Activated gamma-delta T cell (primary cell): ENCODE measurements at regions not wholly inside any gene's neighbourhood (a gene's known extent, or its start where the extent isn't known, plus 50 kb on each side); places are given as distances from the start of the nearest gene placed in this dataset.

Experiments used
- DNase-seq: peaks from one replicate; lab custom pipeline; 2025; lab: John Stamatoyannopoulos, UW

DNA sequence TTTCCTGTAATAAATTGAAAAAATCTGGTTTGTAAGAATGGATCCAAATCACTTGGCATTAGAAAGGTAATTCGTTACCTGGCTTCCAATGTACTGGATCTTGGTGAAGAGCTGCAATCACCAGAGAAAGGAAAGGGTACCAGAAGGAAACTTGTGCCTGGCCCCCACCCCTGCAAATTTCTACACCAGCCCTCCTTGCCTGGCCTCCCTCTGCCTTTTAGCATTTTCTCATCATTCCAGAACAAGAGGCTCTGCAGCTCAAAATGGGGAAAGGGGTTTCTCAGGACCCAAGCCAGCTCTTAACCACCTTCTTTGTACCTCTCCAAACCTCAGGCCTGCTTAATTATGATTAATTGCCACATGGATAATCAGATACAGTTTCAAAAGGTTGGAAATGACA, 612.8 kb upstream of the MGMT start:
- no peak for DNase-seq

DNA sequence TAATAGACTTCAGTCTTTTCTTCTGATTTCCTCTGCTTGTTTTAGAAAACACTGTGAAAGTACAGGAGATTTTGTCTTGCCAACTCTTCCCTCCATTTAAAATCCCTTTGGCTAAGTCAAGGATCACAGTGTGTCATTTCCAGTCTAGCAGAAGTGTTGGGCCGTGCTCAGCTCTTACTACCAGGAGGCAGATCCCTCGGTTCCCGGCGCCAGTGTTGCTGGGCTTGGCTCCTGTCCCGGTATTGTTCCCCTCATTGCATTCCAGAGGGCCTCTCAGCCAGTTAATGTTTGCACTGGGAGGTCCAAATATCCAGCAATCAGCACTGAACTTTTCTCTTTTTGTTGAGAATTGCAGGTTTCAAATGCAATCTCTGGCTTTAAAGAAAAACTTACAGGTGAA, 612.1 kb upstream of the MGMT start:
- no peak for DNase-seq

DNA sequence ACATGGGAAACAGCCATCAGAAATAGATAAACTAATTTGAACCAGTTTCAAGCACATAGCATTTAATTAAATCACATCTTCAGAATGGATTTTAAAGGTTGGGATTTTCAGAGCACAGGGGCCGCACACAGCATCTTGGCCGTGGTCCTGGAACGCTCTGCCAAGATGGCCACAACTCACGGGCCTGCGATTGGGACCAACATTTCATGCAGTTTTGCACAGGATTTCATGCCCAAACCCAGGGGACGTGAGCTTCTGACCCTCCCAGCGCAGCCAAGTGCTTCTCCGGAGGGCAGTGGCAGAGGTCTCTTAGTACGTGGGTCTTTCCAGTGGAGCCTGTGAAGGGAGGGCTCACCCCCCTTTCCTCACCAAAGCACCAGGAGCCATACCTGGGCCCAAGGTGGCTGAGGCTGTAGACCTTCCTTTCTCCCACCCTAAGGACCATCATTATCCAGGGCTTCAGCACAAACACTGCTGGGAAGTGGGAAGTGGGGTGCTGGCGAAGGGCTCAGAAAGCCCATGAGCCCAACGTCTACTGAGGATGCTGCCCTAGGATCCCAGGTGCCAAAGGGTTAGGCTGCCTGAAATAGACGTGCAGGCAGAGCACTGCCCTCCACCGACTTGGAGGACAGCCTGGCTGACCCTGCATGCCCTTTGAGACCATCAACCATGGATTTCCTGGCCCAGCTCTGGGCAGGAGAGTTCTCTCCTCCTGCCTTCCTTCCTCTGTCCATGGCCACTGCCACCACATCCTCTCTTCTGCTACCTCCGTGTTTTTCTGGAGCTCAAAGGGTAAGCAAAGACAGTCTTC, 611.2 kb upstream of the MGMT start:
- no peak for DNase-seq

DNA sequence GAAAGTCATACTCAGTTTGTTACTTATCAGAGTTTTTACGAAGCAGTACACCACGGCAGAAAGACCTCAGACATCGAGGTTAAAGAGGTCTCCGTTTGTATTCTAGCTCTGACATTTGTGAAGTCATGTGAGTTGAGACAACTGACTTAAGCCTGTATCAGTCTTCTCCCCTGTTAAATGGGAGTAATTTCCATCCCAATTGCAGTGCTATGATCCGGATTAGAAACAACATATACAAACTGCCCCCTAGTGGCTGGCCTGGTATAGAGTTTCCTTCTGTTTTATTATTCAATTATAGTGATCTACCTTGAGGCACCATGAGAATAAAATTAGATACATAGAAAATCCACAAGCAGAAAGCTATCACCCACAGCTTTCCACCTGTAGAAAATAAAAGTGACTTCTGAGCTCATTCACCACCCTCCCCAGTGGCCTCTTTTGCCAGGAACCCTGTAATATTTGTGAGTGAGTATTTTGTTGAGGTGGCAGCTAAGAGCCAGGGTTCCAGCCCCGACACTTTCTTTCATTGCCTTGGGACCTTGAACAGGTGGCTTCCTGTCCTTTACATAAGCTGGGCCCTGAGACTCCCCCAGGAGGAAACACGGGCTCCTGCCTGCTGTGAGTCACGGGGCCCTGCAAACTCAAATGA, 607.2 kb upstream of the MGMT start:
- no peak for DNase-seq

DNA sequence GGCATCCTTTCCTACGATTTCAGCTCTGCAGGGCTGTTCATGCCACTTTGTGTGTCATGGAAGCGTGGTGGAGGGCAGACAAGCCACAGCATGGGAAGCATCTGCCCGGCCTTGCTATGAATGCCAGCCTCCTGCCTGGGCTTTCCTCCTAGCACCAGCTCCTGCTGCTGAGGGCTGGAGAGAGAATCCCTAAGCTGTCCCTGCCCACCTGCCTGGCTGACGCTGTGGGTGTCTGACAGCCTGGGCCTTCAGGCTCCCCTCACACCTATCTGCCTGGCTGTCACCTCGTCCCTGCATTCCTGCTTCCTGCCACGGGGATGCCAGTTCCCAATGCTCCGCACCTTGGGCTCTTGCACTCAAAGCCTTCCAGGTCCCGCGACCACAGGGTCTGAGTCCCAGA, 606.5 kb upstream of the MGMT start:
- no peak for DNase-seq

DNA sequence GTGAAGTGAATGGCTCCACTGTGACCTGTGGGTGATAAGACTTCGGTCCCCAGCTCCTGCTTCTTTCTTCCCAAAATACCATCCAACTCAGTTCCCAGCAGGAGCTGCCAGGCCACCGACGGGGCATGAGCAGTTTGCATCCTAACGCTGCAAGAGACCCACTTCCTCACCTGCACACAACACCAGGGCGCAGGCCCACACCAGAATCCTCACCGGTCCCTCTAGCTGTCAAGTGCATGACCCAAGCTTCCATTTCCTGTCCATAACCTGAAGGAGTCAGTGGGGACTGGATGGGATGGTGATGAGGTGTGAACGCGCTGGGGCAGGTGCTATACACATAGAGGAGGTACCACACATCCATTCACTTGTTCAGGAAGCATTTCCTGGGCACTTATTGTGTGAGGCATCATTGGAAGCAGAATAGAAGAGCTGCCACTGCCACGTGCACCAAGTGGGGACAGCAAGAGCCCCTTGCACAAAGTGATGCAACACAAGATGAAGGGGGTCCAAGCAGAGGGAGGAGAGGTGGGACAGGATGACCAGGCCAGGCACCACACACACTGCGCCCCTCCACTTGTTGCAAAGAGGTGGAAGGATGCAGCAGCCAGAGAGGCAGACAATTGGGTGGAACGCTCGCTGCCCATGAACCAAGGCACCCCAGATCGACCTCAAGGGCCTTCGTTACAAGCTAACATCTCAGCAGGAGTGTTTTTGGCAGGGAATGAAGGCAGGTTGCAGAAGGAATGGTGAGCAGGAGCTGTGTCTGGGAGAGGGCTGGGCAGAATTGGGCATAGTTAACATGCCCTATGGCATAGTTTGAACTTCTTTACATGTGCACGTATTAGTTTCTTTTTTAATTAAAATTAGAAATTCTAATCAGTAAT, 605.8 kb upstream of the MGMT start:
- DNase-seq: no peak

DNA sequence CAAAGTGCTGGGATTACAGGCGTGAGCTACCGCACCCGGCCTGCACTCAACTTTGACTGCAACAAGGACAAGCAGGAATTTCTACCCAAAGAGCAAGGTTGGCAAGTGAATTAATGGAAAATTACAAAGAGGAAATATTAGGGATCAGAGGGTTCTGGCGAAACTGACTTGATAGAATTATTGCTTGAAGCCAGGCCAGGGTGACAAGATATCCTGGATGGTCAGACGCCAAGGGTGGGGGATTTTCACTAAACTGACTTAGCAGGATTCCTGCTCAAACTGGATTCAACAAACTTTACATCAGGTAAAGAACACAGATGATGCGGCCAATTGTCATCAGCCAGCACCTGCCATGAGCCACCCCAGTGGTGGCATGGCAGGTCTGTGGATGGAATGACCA, 603.6 kb upstream of the MGMT start:
- DNase-seq: no peak

DNA sequence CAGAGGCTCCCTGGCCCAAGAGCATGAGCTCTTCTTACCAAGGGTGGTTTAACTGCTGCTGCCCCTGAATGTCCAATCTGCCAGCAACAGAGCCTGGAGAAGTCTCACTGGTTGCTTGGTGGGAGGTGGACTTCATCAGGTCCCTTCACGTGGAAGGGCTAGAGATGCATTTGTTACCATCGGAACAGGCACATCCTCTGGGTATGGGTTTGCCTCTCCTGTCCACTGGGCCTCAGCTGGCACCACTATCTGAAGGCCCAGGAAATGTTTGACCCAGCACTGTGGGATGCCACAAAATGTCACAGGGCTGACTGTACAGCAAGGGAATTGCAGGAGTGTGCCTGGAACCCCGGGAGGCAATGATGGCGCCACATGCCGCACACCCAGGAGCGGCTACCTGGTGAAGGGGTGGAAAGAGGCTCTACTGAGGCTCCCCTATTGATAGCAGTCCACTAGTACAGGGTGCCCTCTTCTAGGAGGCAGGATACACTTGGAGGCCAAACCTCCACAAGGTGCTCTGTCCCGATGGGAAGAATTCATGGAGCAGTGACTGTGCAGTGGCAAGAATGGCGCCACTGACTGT, 603.1 kb upstream of the MGMT start:
- DNase-seq: no peak

DNA sequence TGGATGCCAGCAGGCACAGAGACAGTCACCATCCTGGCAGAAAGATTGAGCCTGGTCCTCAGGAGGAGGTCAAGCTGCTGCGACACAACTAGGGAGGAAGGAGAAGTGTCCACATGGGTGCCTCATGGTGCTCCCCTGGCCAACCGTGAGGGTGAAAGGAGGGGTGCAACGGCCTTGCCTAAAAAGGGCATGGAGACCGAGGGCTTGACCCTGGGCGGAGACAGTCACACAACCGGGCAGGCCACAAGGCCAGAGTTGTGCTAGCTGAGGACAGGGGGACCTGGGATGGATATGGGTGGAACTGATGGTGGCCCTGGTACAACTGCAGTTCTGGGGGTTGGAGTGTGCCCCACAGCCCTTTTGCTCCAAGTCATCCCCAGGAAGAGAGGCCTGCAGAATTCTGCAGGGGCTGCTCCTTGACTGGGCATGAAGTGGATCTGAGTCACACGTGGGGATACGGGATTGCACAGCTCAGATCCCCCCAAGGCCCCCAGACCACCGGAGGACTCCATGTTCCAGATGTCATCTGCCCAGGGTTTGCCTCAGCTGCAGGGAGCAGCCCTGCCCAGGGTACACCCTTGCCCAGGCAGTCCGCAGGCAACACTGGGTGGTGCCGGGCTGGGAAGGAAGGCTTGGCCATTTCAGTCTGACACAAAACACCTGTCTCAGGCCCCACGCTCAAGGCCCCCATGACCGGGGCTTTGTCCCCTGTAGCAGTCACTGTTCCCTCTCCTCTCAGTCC, 602.3 kb upstream of the MGMT start:
- DNase-seq: no peak

DNA sequence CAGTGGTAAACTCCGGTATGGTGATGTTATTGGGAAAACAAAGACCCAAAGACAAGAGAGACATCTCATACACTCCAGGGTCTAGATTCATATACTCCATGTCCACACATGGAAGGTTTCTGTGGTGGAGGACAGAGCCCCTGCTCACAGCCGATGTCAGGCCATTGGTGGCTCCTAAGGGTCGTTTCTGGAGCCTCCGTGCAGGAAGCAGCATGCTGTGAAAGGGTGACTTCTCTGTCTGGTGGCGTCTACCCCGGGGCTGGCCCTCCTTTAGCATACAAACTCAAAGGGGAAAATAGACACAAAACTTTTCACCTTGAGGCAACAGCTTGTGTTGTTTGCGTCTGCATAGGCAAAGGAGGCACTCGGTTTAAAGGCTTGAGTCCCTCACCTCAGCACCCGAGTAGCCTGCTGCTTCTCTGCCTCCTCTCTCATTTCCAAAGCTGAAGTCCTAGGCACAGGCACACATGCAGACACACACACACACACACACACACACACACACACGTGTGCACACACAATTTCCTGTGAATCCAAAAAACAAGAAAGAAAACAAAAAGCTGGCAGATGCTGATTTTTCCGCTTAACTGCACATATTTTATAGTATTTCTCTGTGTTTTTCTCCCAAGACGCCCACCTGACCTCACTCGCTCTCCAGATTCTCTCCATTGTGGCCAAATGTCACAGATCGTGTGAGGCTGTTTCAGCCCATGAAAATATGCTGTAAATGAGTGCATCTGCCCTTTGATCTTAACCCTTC, 601.4 kb upstream of the MGMT start:
- no peak for DNase-seq

DNA sequence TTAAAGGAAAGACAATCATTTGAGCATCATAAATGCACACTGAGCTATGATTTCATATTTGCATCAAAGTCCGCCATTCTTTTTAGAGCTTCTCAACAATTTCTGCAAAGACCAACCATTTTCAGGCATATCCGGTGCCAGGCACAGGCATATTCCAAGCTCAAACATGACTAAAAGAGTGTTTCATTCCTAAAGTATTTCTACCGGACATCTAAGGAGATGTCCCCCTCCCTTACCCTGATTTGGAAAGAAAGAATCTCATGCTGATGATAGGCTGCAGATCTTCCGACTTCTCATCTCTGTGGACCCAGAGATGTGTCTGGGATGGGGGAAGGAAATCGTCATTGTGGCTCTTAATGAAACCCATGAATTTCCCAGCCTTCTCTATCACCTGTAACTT, 600.5 kb upstream of the MGMT start:
- DNase-seq: no peak

DNA sequence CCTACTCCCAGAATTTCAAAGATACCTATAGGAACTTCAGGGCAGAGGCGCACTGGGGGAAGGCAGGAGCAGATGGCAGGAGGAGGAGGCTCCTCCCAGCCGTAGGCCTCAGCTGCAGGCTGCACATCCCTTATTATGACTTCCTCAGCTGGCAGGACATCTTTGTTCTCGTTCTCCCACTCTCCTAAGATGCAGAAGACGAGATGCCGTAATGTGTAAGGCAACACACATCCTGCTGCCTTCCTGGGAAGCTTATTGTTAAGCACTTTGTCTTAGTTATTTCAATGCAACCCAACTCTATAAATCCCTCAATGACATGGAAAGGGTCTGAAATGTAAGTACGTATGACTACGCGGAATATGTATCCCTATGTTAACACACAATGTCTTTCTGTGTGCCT, 599.8 kb upstream of the MGMT start:
- DNase-seq: no peak

DNA sequence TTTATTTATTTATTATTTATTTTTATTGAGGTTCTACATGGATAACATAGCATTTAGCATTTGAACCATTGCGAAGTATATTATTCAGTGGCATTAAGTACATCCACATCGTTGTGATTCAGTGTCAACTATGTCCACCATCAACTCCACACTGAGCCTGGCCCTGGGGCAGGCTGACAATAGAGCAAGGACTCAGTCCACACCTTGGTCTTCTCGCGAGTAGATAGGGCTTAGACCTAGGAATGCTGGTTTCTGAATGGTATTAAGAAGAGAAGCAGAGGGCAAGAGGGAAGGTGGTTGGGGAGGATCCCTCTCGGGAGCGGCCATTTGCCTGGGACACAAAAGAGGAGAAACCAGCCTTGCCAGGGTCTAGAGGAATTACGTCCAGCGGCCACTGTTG, 599.2 kb upstream of the MGMT start:
- no peak for DNase-seq

DNA sequence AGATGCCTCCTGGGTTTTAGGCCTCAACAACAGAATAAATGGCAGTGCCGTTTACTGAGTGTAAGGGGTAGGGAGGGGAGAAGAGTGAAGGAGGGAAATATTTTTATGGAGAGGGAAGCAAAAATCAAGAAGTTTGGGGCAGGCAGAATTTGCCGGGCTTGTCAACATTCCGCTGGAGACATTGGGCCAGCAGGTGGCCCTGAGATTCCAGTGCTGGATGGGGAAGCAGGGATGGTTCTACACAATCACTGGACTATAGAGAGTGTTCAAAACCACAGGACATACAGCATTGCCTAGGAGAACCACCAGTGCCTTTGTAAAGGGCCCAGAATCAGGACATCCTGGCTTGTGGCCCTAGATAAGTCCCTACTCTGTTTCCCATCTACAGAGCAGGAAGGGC, 598.6 kb upstream of the MGMT start:
- no peak for DNase-seq

DNA sequence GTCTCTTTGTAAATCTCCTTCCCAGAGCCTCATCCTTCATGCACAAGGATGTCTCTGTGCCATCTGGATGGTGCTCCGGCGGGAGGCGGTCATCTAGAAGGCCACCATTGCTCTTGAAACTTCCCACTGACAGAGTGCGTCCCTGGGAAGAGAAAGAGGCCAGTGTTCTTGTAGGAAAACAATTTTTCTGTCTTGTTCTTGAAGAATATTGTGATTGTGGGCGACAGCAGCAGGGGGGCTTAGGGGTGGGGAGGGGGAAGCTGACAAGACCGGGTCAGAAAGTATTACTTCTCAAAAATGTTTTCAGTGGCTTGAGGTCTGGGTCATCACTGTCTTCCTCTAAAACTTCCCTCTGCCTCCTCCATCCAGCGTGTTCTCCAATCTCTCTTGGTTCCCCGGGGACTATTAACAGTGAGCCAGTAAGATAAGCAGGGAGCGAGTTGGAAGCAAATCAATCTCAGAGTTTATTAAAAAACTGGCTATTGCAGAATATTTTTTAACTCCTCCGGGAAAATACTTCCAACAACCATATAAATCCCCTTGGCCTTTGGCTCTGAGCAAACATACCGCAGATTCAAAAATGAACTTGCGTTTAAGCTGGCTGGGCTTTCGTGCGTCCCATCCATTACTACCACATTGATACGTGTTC, 597.8 kb upstream of the MGMT start:
- no peak for DNase-seq

DNA sequence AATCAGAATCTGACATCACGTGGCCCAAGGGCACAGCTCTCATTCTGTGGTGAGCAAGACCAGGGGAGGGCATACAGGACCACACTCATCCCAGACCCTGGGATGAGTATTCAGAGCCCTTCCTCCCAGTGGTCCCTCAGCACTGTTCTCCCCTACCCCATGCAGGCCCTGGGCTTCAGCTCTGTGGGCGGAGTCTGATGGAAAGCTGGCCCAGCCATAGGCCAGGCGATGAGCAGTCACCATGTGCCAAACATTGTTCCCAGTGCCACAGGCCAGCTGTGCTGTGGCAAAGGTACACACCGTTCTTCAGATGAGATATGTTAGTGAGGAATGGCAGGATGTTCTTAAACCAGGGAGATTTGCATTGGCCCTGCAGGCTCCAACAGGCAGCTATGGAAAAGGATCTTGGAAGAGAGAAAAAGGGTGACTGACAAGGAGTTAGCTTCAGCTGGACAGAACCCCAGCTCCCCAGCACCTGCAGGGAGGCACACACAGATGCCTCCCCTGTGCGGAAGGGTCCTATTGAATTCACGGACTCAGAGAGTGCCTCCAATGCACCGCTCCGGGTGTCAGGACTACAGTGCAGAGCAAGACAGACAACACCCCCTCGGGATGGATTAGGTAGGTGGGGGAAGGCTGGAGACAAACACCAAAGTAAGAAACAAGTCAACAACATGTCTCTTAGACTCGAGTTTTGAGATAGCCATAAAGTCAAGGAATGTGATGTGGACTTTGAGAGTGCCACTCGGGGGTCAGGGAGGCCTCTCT, 596.0 kb upstream of the MGMT start:
- no peak for DNase-seq

DNA sequence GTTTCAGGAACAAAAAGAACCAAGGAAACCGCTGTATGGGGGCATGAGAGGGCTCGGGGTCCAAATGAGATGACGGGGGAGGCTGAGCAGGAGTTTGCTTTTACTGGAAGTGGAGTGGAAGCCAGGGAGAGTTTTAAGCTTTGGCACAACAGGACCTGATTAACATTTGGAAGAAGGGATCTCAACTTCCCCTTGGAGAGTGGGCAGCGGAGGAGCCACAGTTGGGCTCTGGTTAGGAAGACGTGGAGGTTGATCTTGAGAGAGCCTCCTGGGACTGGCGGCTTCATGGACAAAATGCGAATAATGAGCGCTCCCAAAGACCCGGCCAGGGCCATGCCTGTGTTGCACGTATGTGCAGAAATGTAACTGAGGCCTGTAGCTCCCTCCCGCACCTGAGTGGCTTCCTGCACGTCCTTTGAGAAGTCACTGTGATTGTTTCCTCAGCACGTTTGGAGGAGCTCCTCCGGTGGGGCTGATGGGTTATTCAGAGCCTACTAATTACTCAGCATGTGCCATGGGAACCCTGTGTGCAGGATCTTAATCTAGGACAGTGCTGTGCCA, 595.3 kb upstream of the MGMT start:
- DNase-seq: no peak

DNA sequence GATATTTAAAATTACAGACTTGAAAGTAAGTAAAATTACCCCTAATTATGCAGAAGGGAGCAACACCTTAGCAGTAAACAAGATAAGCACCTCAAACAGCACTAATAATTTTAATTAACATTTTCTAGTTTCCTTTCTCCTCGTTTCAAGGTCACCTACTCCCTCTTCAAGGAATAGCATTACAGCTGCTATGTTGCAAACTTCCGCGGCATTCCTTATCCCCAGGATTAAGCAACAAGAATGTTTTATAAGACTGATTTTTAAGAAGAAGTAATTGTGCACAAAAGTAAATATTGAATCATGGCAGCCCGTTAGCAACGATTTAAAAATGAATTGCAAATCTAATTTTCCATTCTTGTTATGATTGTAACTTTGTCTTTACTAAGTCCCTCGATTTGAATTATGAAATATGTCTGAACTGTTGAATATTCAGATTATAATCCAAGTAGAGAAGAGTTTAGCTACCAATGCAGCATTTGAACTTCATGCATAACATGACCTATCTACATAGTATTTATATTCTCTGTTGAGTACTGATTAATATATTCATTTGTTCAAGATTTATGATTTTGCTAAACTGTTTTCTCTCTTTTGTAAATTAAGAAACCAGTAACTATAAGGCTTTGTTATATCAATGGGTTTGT, 593.5 kb upstream of the MGMT start:
- DNase-seq: no peak

DNA sequence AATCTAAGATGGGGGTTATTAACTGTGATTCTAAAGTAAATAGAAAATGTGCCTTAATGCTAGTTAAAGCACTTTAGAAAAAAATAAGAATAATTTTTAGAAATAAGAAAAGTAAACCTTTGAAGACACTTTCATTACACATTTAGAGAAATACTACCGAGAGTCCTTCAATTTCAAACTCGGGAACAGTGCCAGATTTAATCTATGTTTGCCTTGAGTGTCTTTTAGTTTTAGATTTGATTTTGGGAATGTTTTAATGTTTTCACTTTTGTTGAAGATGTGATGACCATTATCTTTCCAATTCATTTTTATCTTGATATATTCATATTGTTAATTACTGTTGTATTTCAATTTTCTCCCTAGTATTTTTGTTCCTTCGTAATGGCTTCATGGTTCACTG, 592.7 kb upstream of the MGMT start:
- DNase-seq: no peak
